ENCODE measurements at regions not wholly inside any gene's neighbourhood (a gene's known extent, or its start where the extent isn't known, plus 50 kb on each side); places are given as distances from the start of the nearest gene placed in this dataset.

DNA sequence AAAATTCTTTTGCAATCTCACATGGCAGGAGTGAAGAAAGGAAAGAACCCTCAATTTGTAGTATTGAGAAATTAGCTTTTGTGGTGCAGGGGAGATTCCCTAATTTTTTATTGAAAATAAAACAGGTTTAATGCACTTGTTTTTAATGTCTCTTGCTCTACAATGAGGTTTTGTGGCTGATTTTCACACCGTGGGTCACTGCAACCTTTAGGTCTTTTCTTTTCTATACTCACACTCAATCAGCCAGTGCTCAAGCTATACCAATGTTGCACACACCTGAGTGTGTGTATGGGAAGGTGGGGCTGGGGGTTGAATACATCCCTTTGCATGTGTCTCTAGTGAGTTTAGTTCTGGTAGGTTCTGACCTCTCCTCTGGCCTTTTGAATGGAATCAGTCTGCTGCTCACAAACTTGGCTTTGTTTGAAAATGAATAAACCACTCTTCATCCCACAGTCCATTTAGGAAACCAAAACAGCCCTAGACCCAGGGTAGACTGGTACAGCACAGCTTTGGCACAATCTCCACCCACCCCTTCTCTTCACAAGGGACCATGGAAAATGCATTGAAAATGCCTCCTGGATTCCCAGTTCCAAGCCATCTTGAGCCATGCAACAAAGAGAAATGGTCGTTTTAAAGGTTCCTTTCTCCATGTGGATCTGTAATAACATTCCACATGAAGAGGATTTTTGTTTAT lies 411.5 kb downstream of the SFMBT2 start:
- TF ChIP-seq CTCF (conservative IDR thresholded peaks at IDR 0.05; ENCODE audit: low read depth, low read length) (no peak), EZH2 (IDR thresholded peaks at IDR 0.05; ENCODE audit: low read length, unreplicated experiment) (no peak), EZH2phosphoT487 (IDR thresholded peaks at IDR 0.05; ENCODE audit: borderline replicate concordance, low read length) (no peak)
